Mammary epithelial cell (primary cell): ENCODE measurements at regions not wholly inside any gene's neighbourhood (a gene's known extent, or its start where the extent isn't known, plus 50 kb on each side); places are given as distances from the start of the nearest gene placed in this dataset.

Source experiments
- EZH2 ChIP-seq: IDR thresholded peaks from 2 replicates; pipeline ENCODE4 v1.6.1; 2012; ENCODE audit warnings: low read length, inconsistent platforms, borderline replicate concordance
- TF ChIP-seq, protein P1 (sequence below), 2 donors: IDR thresholded peaks in 1 of 2; conservative IDR thresholded peaks in 1 of 2; 2 replicates each; pipeline ENCODE4 v1.5.1; 2011 to 2012; ENCODE audit warnings: inconsistent platforms in 2 of 2, low read length in 2 of 2, mild to moderate bottlenecking in 2 of 2, control low read depth in 1 of 2, low read depth in 1 of 2; ENCODE audit not compliant: insufficient read depth in 1 of 2; ENCODE audit errors: extremely low read depth in 1 of 2

DNA sequence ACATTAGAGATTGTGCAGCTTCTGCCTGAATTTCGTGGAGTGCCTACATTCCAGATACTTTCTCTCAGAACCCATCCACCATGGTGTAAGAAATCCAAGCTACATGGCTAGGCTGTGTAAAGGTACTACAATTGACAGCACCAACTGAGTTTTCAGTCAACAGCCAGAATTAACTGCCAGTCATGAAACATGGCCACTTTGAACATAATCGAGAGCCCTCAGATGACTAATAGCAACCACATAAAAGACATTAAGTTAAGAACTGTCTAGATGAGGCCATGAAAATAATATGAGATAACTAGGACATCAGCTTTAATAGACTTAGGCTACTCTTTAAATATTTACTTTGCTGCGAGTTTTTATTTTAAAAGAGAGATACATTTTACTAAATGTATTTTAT is 1106.8 kb upstream of the LRRTM3 start:
- TF ChIP-seq, protein P1, sequence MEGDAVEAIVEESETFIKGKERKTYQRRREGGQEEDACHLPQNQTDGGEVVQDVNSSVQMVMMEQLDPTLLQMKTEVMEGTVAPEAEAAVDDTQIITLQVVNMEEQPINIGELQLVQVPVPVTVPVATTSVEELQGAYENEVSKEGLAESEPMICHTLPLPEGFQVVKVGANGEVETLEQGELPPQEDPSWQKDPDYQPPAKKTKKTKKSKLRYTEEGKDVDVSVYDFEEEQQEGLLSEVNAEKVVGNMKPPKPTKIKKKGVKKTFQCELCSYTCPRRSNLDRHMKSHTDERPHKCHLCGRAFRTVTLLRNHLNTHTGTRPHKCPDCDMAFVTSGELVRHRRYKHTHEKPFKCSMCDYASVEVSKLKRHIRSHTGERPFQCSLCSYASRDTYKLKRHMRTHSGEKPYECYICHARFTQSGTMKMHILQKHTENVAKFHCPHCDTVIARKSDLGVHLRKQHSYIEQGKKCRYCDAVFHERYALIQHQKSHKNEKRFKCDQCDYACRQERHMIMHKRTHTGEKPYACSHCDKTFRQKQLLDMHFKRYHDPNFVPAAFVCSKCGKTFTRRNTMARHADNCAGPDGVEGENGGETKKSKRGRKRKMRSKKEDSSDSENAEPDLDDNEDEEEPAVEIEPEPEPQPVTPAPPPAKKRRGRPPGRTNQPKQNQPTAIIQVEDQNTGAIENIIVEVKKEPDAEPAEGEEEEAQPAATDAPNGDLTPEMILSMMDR (conservative IDR thresholded peaks at IDR 0.05 in 1 of 2, IDR thresholded peaks at IDR 0.05 in 1 of 2; ENCODE audit: extremely low read depth in 1 of 2, insufficient read depth in 1 of 2, low read depth in 1 of 2, low read length in 2 of 2) = no peak
- no peak for TF ChIP-seq EZH2
